Endothelial cell of umbilical vein (primary cell): ENCODE measurements at regions not wholly inside any gene's neighbourhood (a gene's known extent, or its start where the extent isn't known, plus 50 kb on each side); places are given as distances from the start of the nearest gene placed in this dataset.

Source experiments
- BruUV-seq: library from RNA; stranded (reverse); fragments of 400-500 nt; replicated peaks from 2 replicates; lab custom pipeline; 2021; lab: Mats Ljungman, UMichigan
- CTCF ChIA-PET: fragments of 300-600, 350-600 bp; sonication (Branson Sonifier 250); formaldehyde crosslinking; loops from one replicate; lab custom pipeline; 2021; ENCODE audit warnings: antibody characterized with exemption, inconsistent platforms; lab: Charles Lee
- POLR2A ChIA-PET: fragments of 300-600, 350-600 bp; sonication (Branson Sonifier 250); formaldehyde crosslinking; loops from one replicate; lab custom pipeline; 2021; ENCODE audit warnings: antibody characterized with exemption, inconsistent platforms; lab: Charles Lee
- DNase-seq: peaks from one replicate; pipeline ENCODE4 v3.0.0-alpha.2; 2011; ENCODE audit warnings: low read depth, low spot score
- FAIRE-seq: peaks from 2 replicates; lab custom pipeline; 2011; peaks lifted over from hg19 to GRCh38; lab: Jason Lieb, UNC
- H2AFZ ChIP-seq: 2 replicates; pipeline ENCODE4 v1.6.0; 2012; ENCODE audit warnings: low read depth, low read length, control low read depth, inconsistent platforms
- H3K27ac ChIP-seq: 2 replicates; pipeline ENCODE4 v1.5.1; 2011; ENCODE audit warnings: low read depth, mild to moderate bottlenecking, control low read depth, low read length, moderate library complexity; ENCODE audit not compliant: insufficient read depth
- H3K27me3 ChIP-seq, 2 experiments: 2 replicates each; pipeline versions ENCODE4 v1.6.0 to v1.6.1; 2011; ENCODE audit warnings: low read length in 2 of 2, mixed read lengths in 1 of 2; ENCODE audit not compliant: control insufficient read depth in 2 of 2, insufficient read depth in 2 of 2
- H3K36me3 ChIP-seq, 2 experiments: 2 replicates in 1 of 2; 3 replicates in 1 of 2; pipeline ENCODE4 v1.5.1; 2011; ENCODE audit warnings: low read length in 2 of 2, mild to moderate bottlenecking in 1 of 2, moderate library complexity in 1 of 2; ENCODE audit not compliant: control insufficient read depth in 2 of 2, insufficient read depth in 2 of 2; ENCODE audit errors: extremely low read depth in 1 of 2
- H3K4me1 ChIP-seq: 3 replicates; pipeline ENCODE4 v1.5.1; 2011; ENCODE audit warnings: mild to moderate bottlenecking, low read length; ENCODE audit not compliant: control insufficient read depth, insufficient read depth; ENCODE audit errors: extremely low read depth
- H3K4me2 ChIP-seq: 2 replicates; pipeline ENCODE4 v1.6.1; 2011; ENCODE audit warnings: low read length, control low read depth, mixed read lengths; ENCODE audit not compliant: insufficient read depth
- H3K4me3 ChIP-seq, 3 experiments: fragments of 200-600 bp in 1 of 3; sonication (generic), shearing (Covaris generic) in 1 of 3; replicated peaks in 1 of 3; 2 replicates each; pipeline ENCODE4 v1.5.1; 2011 to 2016; ENCODE audit warnings: control low read depth in 3 of 3, low read length in 3 of 3, mild to moderate bottlenecking in 2 of 3, inconsistent platforms in 1 of 3, low read depth in 1 of 3, moderate library complexity in 1 of 3; ENCODE audit not compliant: insufficient read depth in 1 of 3
- H3K79me2 ChIP-seq: 2 replicates; pipeline ENCODE4 v1.6.0; 2012; ENCODE audit warnings: low read length, inconsistent platforms; ENCODE audit not compliant: control insufficient read depth, insufficient read depth
- H3K9ac ChIP-seq: replicated peaks from 2 replicates; pipeline ENCODE3; 2011; ENCODE audit warnings: low read length, control low read depth; ENCODE audit not compliant: insufficient read depth; ENCODE audit errors: extremely low read depth
- H3K9me1 ChIP-seq: replicated peaks from 3 replicates; pipeline ENCODE4 v1.6.0; 2011; ENCODE audit warnings: mild to moderate bottlenecking, low read length; ENCODE audit not compliant: control insufficient read depth, insufficient read depth; ENCODE audit errors: extremely low read depth
- H3K9me3 ChIP-seq: replicated peaks from 2 replicates; pipeline ENCODE4 v1.5.1; 2012; ENCODE audit warnings: low read length, inconsistent platforms; ENCODE audit not compliant: control insufficient read depth, insufficient read depth
- H4K20me1 ChIP-seq: replicated peaks from 2 replicates; pipeline ENCODE3; 2011; ENCODE audit warnings: mild to moderate bottlenecking, low read length; ENCODE audit not compliant: control insufficient read depth, insufficient read depth; ENCODE audit errors: extremely low read depth
- FOS ChIP-seq: IDR thresholded peaks from 2 replicates; pipeline ENCODE4 v1.6.1; 2011; ENCODE audit warnings: mild to moderate bottlenecking, low read length, moderate library complexity, borderline replicate concordance; ENCODE audit not compliant: insufficient read depth
- MAX ChIP-seq: IDR thresholded peaks from 2 replicates; pipeline ENCODE4 v1.6.1; 2011; ENCODE audit not compliant: insufficient read depth, insufficient read length
- POLR2A ChIP-seq: IDR thresholded peaks from 2 replicates; pipeline ENCODE4 v1.6.1; 2012; ENCODE audit warnings: low read depth, mild to moderate bottlenecking, control low read depth, low read length
- dilution Hi-C: fragments of 300-500 bp; cut with MboI; formaldehyde crosslinking; loops from one replicate; pipeline ENCODE4 v1.15.0; 2019; ENCODE audit warnings: low sequenced_read_pairs; ENCODE audit not compliant: extremely low pct_ligation_motif_present
- intact Hi-C: fragments of 100-400 bp; cut with micrococcal nuclease; formaldehyde crosslinking; loops from one replicate; pipeline ENCODE4 v1.10.0; 2022

- FAIRE-seq (no peak), DNase-seq (no peak)
- Histone ChIP-seq H3K79me2 (no peaks in the 10 kb centered on the region), H3K9ac (no peak overlapping the region), H3K36me3 (no peaks in the 10 kb centered on the region), H3K9me3 (no peaks in the 10 kb centered on the region), H3K27me3 (peaks cover 0 to 8% of the 10 kb centered on the region in 2 experiments), H3K9me1 (no peaks in the 10 kb centered on the region), H4K20me1 (no peaks in the 10 kb centered on the region), H3K4me1 (no peaks in the 10 kb centered on the region), H2AFZ (no peak overlapping the region), H3K27ac (no peak overlapping the region), H3K4me2 (no peak overlapping the region), H3K4me3 (no peak overlapping the region)
- TF ChIP-seq MAX (no peak), FOS (no peak), POLR2A (no peak)
- ChIA-PET POLR2A (no interaction called here), CTCF (no interaction called here)
- dilution Hi-C loops (no loop called here), intact Hi-C loops (no loop called here)
- BruUV-seq: no TSS peak
These were observed 61.9 kb upstream of the ZNF281 start for GRCh38 chr1:200471739-200472138.

- FAIRE-seq (no peak), DNase-seq (no peak)
- H3K9me3 ChIP-seq: no peaks in the 10 kb centered on the region
- no TSS peak for BruUV-seq
- H3K4me2 ChIP-seq: no peak overlapping the region
- H3K27ac ChIP-seq: no peak overlapping the region
- TF ChIP-seq FOS: no peak
- ChIA-PET CTCF (interaction anchor here (1.0 to 1.5 kb wide), 2 partner anchors 14 to 42 kb away, joined by 3 to 4 read pairs; no protein-coding TSS in a partner anchor), POLR2A (no interaction called here)
- no peaks in the 10 kb centered on the region for H3K9me1 ChIP-seq
- no peaks in the 10 kb centered on the region for H3K4me1 ChIP-seq
- intact Hi-C loops (loop anchor here (5.0 kb wide), 1 partner anchor 41 kb away; no protein-coding TSS in a partner anchor), dilution Hi-C loops (no loop called here)
- H4K20me1 ChIP-seq: no peaks in the 10 kb centered on the region
- H2AFZ ChIP-seq: no peak overlapping the region
- peaks cover 0 to 3% of the 10 kb centered on the region in 2 experiments for H3K27me3 ChIP-seq
- no peaks in the 10 kb centered on the region for H3K79me2 ChIP-seq
- no peaks in the 10 kb centered on the region for H3K36me3 ChIP-seq
- no peak overlapping the region for H3K9ac ChIP-seq
- H3K4me3 ChIP-seq: no peak overlapping the region
These were observed 58.6 kb upstream of the ZNF281 start for GRCh38 chr1:200468264-200469001.
